BJ (cell line): ENCODE measurements at regions not wholly inside any gene's neighbourhood (a gene's known extent, or its start where the extent isn't known, plus 50 kb on each side); places are given as distances from the start of the nearest gene placed in this dataset.

Experiments used
- CTCF ChIA-PET: fragments of 350-600 bp; formaldehyde crosslinking; extraction: SDS; loops from one replicate; lab custom pipeline; 2021; ENCODE audit warnings: antibody characterized with exemption, inconsistent platforms; lab: Yijun Ruan, JAX
- POLR2A ChIA-PET: fragments of 300-600 bp; sonication (Branson Sonifier 250); formaldehyde crosslinking; extraction: SDS; loops from one replicate; lab custom pipeline; 2021; ENCODE audit warnings: antibody characterized with exemption; lab: Charles Lee
- DNase-seq: peaks from one replicate; pipeline ENCODE4 v3.0.0-alpha.2; 2011; ENCODE audit warnings: low read depth
- H3K27me3 ChIP-seq: 2 replicates; pipeline ENCODE4 v1.6.0; 2011; ENCODE audit warnings: low read length; ENCODE audit not compliant: control insufficient read depth, insufficient read depth
- H3K36me3 ChIP-seq: 2 replicates; pipeline ENCODE4 v1.5.1; 2011; ENCODE audit warnings: low read length; ENCODE audit not compliant: control insufficient read depth, insufficient read depth
- H3K4me3 ChIP-seq: 2 replicates; pipeline ENCODE4 v1.5.1; 2011; ENCODE audit warnings: low read depth, mild to moderate bottlenecking, control low read depth, low read length
- TF ChIP-seq, protein P1 (sequence below): IDR thresholded peaks from 2 replicates; pipeline ENCODE4 v1.5.1; 2011; ENCODE audit warnings: low read depth, mild to moderate bottlenecking, control low read depth, inconsistent platforms, low read length, moderate library complexity; ENCODE audit not compliant: insufficient read depth

DNA sequence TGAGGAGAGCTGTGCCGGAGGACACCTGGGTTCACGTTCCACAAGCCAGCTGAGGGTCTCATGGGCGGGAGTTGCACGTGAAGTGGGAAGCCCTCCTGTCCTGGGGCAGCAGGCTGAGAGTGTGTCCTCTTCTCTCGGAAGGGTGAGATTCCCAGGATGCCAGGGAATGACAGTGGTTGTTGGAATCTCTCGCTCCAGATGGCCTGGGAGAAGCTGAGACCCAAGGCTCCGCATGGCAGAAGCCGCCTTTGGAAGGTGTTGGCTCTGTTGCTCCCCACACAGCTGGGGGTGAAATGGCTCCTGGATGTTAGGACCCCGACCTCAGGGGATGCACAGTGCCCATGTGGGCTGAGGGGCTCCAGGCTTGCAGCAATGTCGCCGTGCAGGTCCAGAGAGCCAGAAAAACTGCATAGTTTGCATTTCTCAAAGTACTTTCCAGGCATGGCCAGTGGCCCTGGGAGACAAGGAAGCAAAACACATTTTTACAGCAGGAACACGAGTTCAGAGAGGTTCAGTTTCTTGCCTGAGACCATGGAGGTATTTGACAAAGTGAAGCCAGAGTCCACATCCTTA, 153.4 kb downstream of the TMEM18 start:
- Histone ChIP-seq H3K4me3 (no peak overlapping the region), H3K36me3 (no peaks in the 10 kb centered on the region), H3K27me3 (no peaks in the 10 kb centered on the region)
- no peak for DNase-seq
- ChIA-PET CTCF (interaction anchor here (0.6 kb wide), 1 partner anchor 250 kb away, joined by 3 read pairs; no protein-coding TSS in a partner anchor), POLR2A (no interaction called here)
- TF ChIP-seq, protein P1, sequence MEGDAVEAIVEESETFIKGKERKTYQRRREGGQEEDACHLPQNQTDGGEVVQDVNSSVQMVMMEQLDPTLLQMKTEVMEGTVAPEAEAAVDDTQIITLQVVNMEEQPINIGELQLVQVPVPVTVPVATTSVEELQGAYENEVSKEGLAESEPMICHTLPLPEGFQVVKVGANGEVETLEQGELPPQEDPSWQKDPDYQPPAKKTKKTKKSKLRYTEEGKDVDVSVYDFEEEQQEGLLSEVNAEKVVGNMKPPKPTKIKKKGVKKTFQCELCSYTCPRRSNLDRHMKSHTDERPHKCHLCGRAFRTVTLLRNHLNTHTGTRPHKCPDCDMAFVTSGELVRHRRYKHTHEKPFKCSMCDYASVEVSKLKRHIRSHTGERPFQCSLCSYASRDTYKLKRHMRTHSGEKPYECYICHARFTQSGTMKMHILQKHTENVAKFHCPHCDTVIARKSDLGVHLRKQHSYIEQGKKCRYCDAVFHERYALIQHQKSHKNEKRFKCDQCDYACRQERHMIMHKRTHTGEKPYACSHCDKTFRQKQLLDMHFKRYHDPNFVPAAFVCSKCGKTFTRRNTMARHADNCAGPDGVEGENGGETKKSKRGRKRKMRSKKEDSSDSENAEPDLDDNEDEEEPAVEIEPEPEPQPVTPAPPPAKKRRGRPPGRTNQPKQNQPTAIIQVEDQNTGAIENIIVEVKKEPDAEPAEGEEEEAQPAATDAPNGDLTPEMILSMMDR, result no peak

GRCh38 chr2:522776-523175, 154.4 kb downstream of the TMEM18 start:
- Histone ChIP-seq H3K27me3 (no peaks in the 10 kb centered on the region), H3K36me3 (no peaks in the 10 kb centered on the region), H3K4me3 (no peak overlapping the region)
- TF ChIP-seq, protein P1, result no peak
- ChIA-PET CTCF (no interaction called here), POLR2A (no interaction called here)
- no peak for DNase-seq

GRCh38 chr2:521853-522530, 155.2 kb downstream of the TMEM18 start:
- TF ChIP-seq, protein P1, result no peak
- Histone ChIP-seq H3K27me3 (no peaks in the 10 kb centered on the region), H3K4me3 (no peak overlapping the region), H3K36me3 (no peaks in the 10 kb centered on the region)
- POLR2A ChIA-PET, result no interaction called here
- DNase-seq, result no peak
- CTCF ChIA-PET, result no interaction called here

DNA sequence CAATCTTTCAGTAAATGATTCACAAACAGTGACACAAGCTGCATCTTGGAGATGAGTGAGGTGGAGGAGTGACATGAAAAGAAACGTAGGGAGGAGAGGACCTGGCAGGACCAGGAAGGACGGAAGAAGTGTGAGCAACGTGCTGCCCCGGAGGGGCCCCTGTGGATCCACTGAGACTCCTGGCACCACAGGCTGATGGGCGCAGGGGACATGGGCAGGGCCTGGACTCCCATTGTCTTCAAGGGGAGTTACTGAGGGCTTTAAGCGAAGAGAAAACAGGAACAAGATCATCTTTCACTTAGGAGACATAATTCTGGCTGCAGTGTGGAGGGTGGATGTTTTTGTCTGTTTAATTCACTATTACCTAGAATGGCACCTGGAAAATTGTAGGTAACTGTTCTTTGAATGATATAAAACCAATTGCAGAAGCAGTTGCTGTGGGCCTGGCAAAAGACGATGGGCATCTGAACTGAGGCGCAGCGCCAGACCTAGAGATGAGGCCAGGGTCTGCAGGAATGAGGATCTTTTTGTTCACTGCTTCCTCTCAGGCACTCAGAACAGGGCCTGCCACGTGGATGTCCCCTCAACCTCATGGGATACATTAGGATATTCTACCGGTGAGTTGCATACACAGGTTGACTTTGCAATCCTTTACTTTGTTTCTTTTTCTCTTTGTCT, 156.4 kb downstream of the TMEM18 start:
- ChIA-PET CTCF (no interaction called here), POLR2A (no interaction called here)
- no peaks in the 10 kb centered on the region for H3K27me3 ChIP-seq
- no peak overlapping the region for H3K4me3 ChIP-seq
- TF ChIP-seq, protein P1, result no peak
- H3K36me3 ChIP-seq, result no peaks in the 10 kb centered on the region
- no peak for DNase-seq

GRCh38 chr2:516944-517343, 160.3 kb downstream of the TMEM18 start:
- H3K27me3 ChIP-seq, result no peaks in the 10 kb centered on the region
- no peak for DNase-seq
- TF ChIP-seq, protein P1, result no peak
- H3K36me3 ChIP-seq, result no peaks in the 10 kb centered on the region
- POLR2A ChIA-PET, result no interaction called here
- CTCF ChIA-PET, result no interaction called here
- no peak overlapping the region for H3K4me3 ChIP-seq
